Neuronal stem cell (in vitro differentiated cells): ENCODE measurements at regions not wholly inside any gene's neighbourhood (a gene's known extent, or its start where the extent isn't known, plus 50 kb on each side); places are given as distances from the start of the nearest gene placed in this dataset.

Experiments used
- DNase-seq: peaks from one replicate; pipeline ENCODE4 v3.0.0-alpha.2; 2013; ENCODE audit warnings: low spot score
- H2AFZ ChIP-seq: one replicate; pipeline ENCODE4 v1.6.1; 2013; ENCODE audit warnings: mild to moderate bottlenecking, low read length, inconsistent platforms
- H2AK5ac ChIP-seq: 2 replicates; pipeline ENCODE4 v1.6.1; 2013; ENCODE audit warnings: low read depth, mild to moderate bottlenecking, inconsistent platforms, low read length, moderate library complexity, mixed read lengths
- H2BK120ac ChIP-seq: 2 replicates; pipeline ENCODE4 v1.6.1; 2013; ENCODE audit warnings: low read depth, mild to moderate bottlenecking, inconsistent platforms, low read length, moderate library complexity, mixed read lengths
- H2BK12ac ChIP-seq: one replicate; pipeline ENCODE4 v1.6.1; 2013; ENCODE audit warnings: low read length, inconsistent platforms
- H2BK15ac ChIP-seq: 2 replicates; pipeline ENCODE4 v1.6.1; 2013; ENCODE audit warnings: mild to moderate bottlenecking, low read length, inconsistent platforms, mixed read lengths
- H2BK5ac ChIP-seq: one replicate; pipeline ENCODE4 v1.6.1; 2013; ENCODE audit warnings: inconsistent platforms, mild to moderate bottlenecking, low read length, moderate library complexity
- H3K14ac ChIP-seq: one replicate; pipeline ENCODE4 v1.6.1; 2013; ENCODE audit warnings: low read length, inconsistent platforms
- H3K18ac ChIP-seq: 2 replicates; pipeline ENCODE4 v1.6.1; 2013; ENCODE audit warnings: low read length, inconsistent platforms
- H3K23ac ChIP-seq: 2 replicates; pipeline ENCODE4 v1.6.1; 2013; ENCODE audit warnings: low read depth, mild to moderate bottlenecking, mixed read lengths, low read length, inconsistent platforms; ENCODE audit not compliant: poor library complexity
- H3K27ac ChIP-seq: replicated peaks from 3 replicates; pipeline ENCODE4 v1.5.1; 2013; ENCODE audit warnings: low read length, inconsistent platforms
- H3K27me3 ChIP-seq, 3 experiments: 2 replicates each; pipeline ENCODE4 v1.6.1; 2013; ENCODE audit warnings: low read length in 3 of 3, mild to moderate bottlenecking in 2 of 3, inconsistent platforms in 1 of 3, low read depth in 1 of 3, mixed read lengths in 1 of 3, moderate library complexity in 1 of 3; ENCODE audit not compliant: control insufficient read depth in 3 of 3, insufficient read depth in 3 of 3
- H3K36me3 ChIP-seq, 2 donors: replicated peaks in 1 of 2; 2 replicates each; pipeline ENCODE4 v1.6.1; 2013; ENCODE audit warnings: low read length in 2 of 2; ENCODE audit not compliant: control insufficient read depth in 2 of 2, insufficient read depth in 2 of 2
- H3K4ac ChIP-seq: 2 replicates; pipeline ENCODE4 v1.6.1; 2013; ENCODE audit warnings: inconsistent platforms, mild to moderate bottlenecking, low read length, moderate library complexity
- H3K4me1 ChIP-seq, 2 donors: 1 replicate in 1 of 2; 2 replicates in 1 of 2; pipeline ENCODE4 v1.6.1; 2013; ENCODE audit warnings: low read length in 2 of 2, low read depth in 1 of 2; ENCODE audit not compliant: control insufficient read depth in 2 of 2, insufficient read depth in 1 of 2
- H3K4me2 ChIP-seq: one replicate; pipeline ENCODE4 v1.6.1; 2013; ENCODE audit warnings: mild to moderate bottlenecking, low read length, inconsistent platforms; ENCODE audit not compliant: insufficient read depth, poor library complexity, severe bottlenecking
- H3K4me3 ChIP-seq, 2 donors: 2 replicates each; pipeline ENCODE4 v1.5.1; 2013; ENCODE audit warnings: low read length in 2 of 2, mild to moderate bottlenecking in 2 of 2, inconsistent platforms in 1 of 2, moderate library complexity in 1 of 2
- H3K79me1 ChIP-seq: one replicate; pipeline ENCODE4 v1.6.1; 2013; ENCODE audit warnings: low read depth, mild to moderate bottlenecking, inconsistent platforms, low read length, moderate library complexity
- H3K9ac ChIP-seq: one replicate; pipeline ENCODE4 v1.6.1; 2013; ENCODE audit warnings: mild to moderate bottlenecking, low read depth, low read length, inconsistent platforms; ENCODE audit not compliant: poor library complexity
- H3K9me3 ChIP-seq, 2 donors: replicated peaks in 1 of 2; 2 replicates each; pipeline versions ENCODE3 to v1.6.1; 2013; ENCODE audit warnings: low read length in 2 of 2, mild to moderate bottlenecking in 2 of 2, inconsistent platforms in 1 of 2, low read depth in 1 of 2, mixed read lengths in 1 of 2, moderate library complexity in 1 of 2; ENCODE audit not compliant: control insufficient read depth in 2 of 2, insufficient read depth in 1 of 2
- H4K8ac ChIP-seq: one replicate; pipeline ENCODE4 v1.6.1; 2013; ENCODE audit warnings: low read depth, mild to moderate bottlenecking, inconsistent platforms, low read length, moderate library complexity
- H4K91ac ChIP-seq: one replicate; pipeline ENCODE4 v1.6.1; 2013; ENCODE audit warnings: low read length, low read depth, mild to moderate bottlenecking, inconsistent platforms; ENCODE audit not compliant: poor library complexity
- WGBS, 2 donors: extraction: QIAGEN DNeasy Blood & Tissue Kit; methylation state at CpG; one replicate each; pipeline ENCODE4 v1.1.7; 2013; ENCODE audit warnings: missing lambda C conversion rate in 2 of 2, mixed read lengths in 1 of 2; ENCODE audit not compliant: insufficient read length in 2 of 2, insufficient replicate concordance in 1 of 2; ENCODE audit errors: extremely low coverage in 2 of 2; 5-methylcytosine and 5-hydroxymethylcytosine counted together

DNA sequence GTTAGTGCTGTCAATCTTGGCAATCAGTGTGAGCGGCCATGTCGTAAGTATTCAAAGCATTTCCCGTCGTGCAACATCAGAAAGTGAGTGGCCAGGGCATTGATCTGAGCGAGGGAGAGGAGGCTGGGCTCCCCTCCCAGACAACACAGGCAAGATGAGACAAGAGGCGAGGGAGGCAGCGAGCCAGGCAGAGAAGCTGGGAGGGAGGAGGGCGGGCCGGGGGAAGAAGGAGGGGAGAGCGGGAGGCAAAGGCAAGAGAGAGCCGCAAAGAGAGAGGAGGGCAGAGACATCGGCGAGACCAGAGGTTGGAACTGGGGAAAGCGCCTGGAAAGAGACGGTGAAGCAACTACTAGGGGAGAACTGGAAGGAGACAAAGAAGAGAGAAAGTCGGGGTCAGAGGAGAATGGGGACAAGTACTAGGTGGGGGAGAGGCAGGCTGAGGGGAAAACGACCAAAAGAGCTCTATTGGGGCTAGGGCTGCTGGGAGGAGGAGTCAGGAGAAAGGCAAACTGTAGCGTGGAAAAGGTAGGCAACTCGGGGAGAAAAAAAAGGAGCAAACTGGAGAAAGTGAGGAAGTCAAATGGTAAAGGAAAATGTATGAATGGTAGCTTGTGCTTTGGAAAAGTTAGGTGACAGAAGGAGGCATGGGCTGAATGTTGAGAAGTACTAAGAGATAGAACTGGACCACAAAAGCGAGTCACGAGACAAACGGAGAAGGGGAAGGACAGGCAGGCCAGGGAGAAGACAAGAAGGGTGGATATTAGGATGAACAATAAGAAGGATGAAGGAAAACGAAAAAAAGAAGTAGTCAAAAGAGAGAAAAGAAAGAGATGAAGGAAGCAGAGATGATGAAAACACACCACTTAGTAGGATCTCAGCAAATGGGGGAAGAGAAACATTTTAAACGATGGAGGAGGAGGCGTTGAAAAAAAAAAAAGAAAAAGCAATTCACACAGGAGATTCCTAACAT is 130.5 kb upstream of the C11orf58 start:
- Histone ChIP-seq H2AFZ (peak overlapping the region; percentile 84), H4K91ac (no peak overlapping the region), H3K4ac (no peak overlapping the region), H3K27ac (peak overlapping the region; percentile 84), H2BK120ac (peak overlapping the region; percentile 10), H3K4me3 (peak overlapping the region; percentile 65 to 90), H3K79me1 (peaks cover 2% of the 10 kb centered on the region), H3K9me3 (peaks cover 0 to 9% of the 10 kb centered on the region in 2 donors), H3K4me2 (peak overlapping the region; percentile 69), H3K9ac (peak overlapping the region; percentile 63), H3K14ac (no peak overlapping the region), H3K23ac (no peak overlapping the region), H2BK5ac (peak overlapping the region; percentile 97), H2BK12ac (no peak overlapping the region), H3K27me3 (peaks cover 9 to 53% (median 40%) of the 10 kb centered on the region in 3 experiments), H4K8ac (no peak overlapping the region), H2AK5ac (no peak overlapping the region), H3K18ac (peak overlapping the region; percentile 93), H3K36me3 (no peaks in the 10 kb centered on the region), H2BK15ac (peak overlapping the region; percentile 14), H3K4me1 (peaks cover 11 to 13% of the 10 kb centered on the region in 2 donors)
- DNase-seq = peak; percentile 88
- no CpG with 5 or more reads among the region's 25 CpGs for WGBS, 2 donors

DNA sequence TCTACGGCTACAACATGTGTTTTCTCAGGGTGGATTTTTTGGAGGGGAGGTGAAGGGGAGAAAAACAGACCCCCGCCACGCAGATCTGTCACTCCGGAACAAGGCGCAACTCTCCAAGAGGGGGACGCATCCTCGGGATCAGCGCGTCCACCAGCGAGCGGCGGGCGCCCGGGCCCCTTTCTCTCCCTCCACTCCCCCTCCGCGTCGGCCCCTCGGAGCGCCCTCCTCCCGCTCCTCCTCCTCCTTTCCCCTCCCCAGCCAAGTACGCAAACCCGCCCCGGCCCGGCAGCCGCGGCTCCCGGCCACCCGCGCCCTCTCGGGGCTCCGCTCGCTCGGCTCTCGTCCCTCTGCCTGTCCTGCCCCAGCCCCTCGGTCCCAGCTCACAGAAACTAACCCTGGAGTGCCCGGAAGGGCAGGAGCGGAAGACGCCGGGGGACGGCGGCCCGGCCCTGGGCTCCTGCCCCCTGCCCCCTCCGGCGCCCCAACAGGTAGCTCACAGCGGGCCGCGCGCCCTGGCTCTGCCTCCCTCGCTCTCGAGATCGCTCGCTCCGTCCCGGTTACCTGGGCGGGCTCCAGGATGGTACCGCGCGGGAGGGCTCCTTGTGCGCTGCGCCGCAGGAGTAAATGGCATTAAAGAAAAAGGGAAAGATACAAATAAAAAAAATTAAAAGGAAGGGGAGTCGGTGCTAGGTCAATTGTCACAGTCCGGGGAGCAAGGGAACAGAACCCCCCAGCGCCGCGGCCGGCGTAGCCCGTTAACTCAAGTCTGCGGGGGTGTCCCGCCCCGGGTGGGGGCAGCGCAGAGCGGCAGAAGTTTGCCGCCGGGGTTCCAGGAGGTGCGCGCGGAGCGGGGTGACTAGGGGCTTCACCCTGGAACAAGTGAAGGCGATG is 131.4 kb upstream of the C11orf58 start:
- Histone ChIP-seq H2BK5ac (peak overlapping the region; percentile 97), H2BK120ac (peak overlapping the region; percentile 52), H3K79me1 (peaks cover 2% of the 10 kb centered on the region), H3K23ac (peak overlapping the region; percentile 59), H3K14ac (peak overlapping the region; percentile 28), H2BK12ac (no peak overlapping the region), H3K27me3 (peaks cover 6 to 44% (median 33%) of the 10 kb centered on the region in 3 experiments), H3K36me3 (no peaks in the 10 kb centered on the region), H3K27ac (peak overlapping the region; percentile 84), H2AK5ac (no peak overlapping the region), H3K4me1 (peaks cover 6 to 9% of the 10 kb centered on the region in 2 donors), H2AFZ (peak overlapping the region; percentile 84), H3K4me2 (peak overlapping the region; percentile 69), H3K4ac (peak overlapping the region; percentile 32), H2BK15ac (peak overlapping the region; percentile 14), H3K9ac (peak overlapping the region; percentile 71), H4K91ac (peak overlapping the region; percentile 22), H4K8ac (no peak overlapping the region), H3K4me3 (peak overlapping the region; percentile 65 to 90), H3K18ac (peak overlapping the region; percentile 96), H3K9me3 (peaks cover 0 to 9% of the 10 kb centered on the region in 2 donors)
- no CpG with 5 or more reads among the region's 81 CpGs for WGBS, 2 donors
- DNase-seq = peak; percentile 53

DNA sequence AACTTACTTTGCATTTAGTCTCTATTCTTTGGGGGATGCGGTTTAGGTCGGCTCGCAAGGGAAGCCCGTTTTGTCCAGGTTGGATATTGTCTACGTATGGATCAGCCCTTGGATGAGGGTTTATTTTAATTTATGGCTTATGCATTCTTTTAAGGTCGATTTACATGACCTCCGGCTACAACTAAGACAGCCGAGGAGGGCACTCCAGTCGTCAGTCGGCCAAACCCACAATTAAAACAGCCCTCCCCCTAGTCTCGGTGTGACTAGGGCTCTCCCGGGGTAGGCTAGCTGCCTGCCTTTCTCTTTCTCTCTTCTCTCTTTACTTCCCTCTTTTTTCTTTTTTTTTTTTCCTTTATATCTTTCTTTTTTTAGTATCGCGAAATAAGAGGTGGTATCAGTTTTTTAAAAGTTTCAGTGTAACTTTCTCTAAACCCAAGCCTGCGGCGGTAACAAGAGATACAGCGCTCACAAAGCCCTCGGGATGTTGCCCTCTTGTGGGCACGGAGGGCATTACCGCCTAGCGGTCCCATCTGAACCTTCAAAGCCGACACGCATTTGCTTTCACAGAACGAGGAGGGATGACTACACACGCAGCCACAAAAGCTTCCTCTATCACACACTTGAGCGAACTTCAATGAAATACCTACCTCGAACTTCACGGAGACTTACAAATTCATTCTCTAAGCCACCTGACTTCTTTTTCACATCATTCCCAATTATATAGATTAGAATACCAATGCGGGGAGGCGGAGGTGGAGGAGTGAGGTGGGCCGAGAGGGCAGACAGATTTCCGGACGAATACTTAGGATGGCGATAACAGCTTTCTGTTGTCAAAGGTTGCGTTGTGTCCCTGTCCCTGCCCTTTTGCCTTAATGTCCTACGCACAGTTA is 132.3 kb upstream of the C11orf58 start:
- H3K27me3 ChIP-seq = peaks cover 6 to 35% (median 24%) of the 10 kb centered on the region in 3 experiments
- peaks cover 0 to 9% of the 10 kb centered on the region in 2 donors for H3K9me3 ChIP-seq

More for the DNA sequence above, 132.3 kb upstream of the C11orf58 start:
- Histone ChIP-seq H3K27ac (peak overlapping the region; percentile 84), H3K4me1 (peaks cover 6 to 7% of the 10 kb centered on the region in 2 donors), H3K4me2 (peak overlapping the region; percentile 90), H4K8ac (no peak overlapping the region), H3K4ac (no peak overlapping the region), H3K23ac (no peak overlapping the region), H2BK12ac (no peak overlapping the region), H2BK15ac (no peak overlapping the region), H2AFZ (peak overlapping the region; percentile 84), H3K79me1 (peaks cover 2% of the 10 kb centered on the region), H2BK5ac (peak overlapping the region; percentile 94), H4K91ac (no peak overlapping the region), H2BK120ac (peak overlapping the region; percentile 93), H3K36me3 (no peaks in the 10 kb centered on the region), H2AK5ac (no peak overlapping the region), H3K9ac (peak overlapping the region; percentile 71), H3K14ac (no peak overlapping the region), H3K4me3 (peak overlapping the region; percentile 65 to 90), H3K18ac (peak overlapping the region; percentile 96)
- WGBS, 2 donors = no CpG with 5 or more reads among the region's 36 CpGs
- DNase-seq = peak; percentile 94
